ENCODE measurements at regions not wholly inside any gene's neighbourhood (a gene's known extent, or its start where the extent isn't known, plus 50 kb on each side); places are given as distances from the start of the nearest gene placed in this dataset.
"Not testable (repeated sequence)": the region's sequence is repeated elsewhere in the genome, so short reads cannot be mapped to it uniquely, and the experiment has no call there.

- no peak overlapping the region for H3K9ac ChIP-seq (ENCODE audit: low read length in 5 of 5)
- no peaks in the 10 kb centered on the region for H3K27me3 ChIP-seq (ENCODE audit: control insufficient read depth in 5 of 5, insufficient read depth in 4 of 5, low read length in 5 of 5)
- no peak overlapping the region for H3K27ac ChIP-seq (ENCODE audit: low read depth, low read length)
- peaks cover 0 to 4% (median 0%) of the 10 kb centered on the region in 5 donors for H3K9me3 ChIP-seq (ENCODE audit: control insufficient read depth in 5 of 5, low read length in 5 of 5)
- no peak overlapping the region for H3K4me3 ChIP-seq (ENCODE audit: low read depth in 1 of 5, low read length in 5 of 5)
- no peaks in the 10 kb centered on the region for H3K4me1 ChIP-seq (ENCODE audit: control insufficient read depth in 5 of 5, insufficient read depth in 5 of 5, low read length in 5 of 5)
- no peaks in the 10 kb centered on the region for H3K36me3 ChIP-seq (ENCODE audit: control insufficient read depth in 5 of 5, insufficient read depth in 5 of 5, low read length in 5 of 5)
Measured at GRCh38 chr11:92168936-92169335, 55.7 kb upstream of the FAT3 start.

DNA sequence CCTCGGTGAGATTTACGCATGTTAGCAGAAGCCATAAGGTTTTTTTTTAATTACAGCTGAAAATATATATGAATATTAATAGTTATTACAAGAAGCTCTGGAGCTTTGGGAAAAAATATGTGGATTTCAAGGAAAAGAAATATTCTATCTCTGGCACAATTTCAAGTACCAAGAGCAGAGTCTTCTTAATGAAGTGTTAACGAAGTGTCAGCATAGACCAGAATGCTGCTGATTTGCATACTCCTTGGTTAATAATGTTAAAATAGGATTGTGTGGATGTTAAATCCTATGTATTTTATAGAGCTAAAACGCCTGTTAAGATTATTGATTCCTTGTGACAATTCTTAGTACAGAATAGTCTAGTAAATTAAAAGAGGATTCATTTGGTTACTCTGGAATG is 57.0 kb upstream of the FAT3 start:
- Histone ChIP-seq H3K9ac (ENCODE audit: low read length in 5 of 5) (no peak overlapping the region), H3K36me3 (ENCODE audit: control insufficient read depth in 5 of 5, insufficient read depth in 5 of 5, low read length in 5 of 5) (no peaks in the 10 kb centered on the region), H3K27me3 (ENCODE audit: control insufficient read depth in 5 of 5, insufficient read depth in 4 of 5, low read length in 5 of 5) (no peaks in the 10 kb centered on the region), H3K4me1 (ENCODE audit: control insufficient read depth in 5 of 5, insufficient read depth in 5 of 5, low read length in 5 of 5) (no peaks in the 10 kb centered on the region), H3K9me3 (ENCODE audit: control insufficient read depth in 5 of 5, low read length in 5 of 5) (peaks cover 0 to 4% (median 0%) of the 10 kb centered on the region in 5 donors), H3K27ac (ENCODE audit: low read depth, low read length) (no peak overlapping the region), H3K4me3 (ENCODE audit: low read depth in 1 of 5, low read length in 5 of 5) (no peak overlapping the region)

DNA sequence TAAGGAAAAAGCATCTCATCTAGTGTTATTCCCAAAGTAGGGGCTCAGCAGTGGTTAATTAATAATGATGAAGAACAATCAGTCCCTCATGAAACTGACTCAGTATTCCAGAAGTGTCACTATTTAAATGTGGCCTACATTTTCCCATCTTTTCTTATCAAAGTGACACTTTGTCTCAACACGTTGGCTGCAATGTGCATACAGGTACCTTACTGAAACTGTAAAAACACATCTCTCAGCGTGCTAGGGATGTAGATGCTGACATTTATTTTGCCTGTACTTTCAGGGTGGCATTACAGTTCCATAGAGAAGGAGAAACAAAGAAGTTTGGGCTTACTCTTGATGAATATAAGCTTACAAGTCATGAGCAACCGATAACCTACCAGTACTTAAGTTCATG is 58.3 kb upstream of the FAT3 start:
- H3K9me3 ChIP-seq (ENCODE audit: control insufficient read depth in 5 of 5, low read length in 5 of 5): peaks cover 0 to 4% (median 0%) of the 10 kb centered on the region in 5 donors
- H3K9ac ChIP-seq (ENCODE audit: low read length in 5 of 5): no peak overlapping the region
- no peaks in the 10 kb centered on the region for H3K4me1 ChIP-seq (ENCODE audit: control insufficient read depth in 5 of 5, insufficient read depth in 5 of 5, low read length in 5 of 5)
- H3K27ac ChIP-seq (ENCODE audit: low read depth, low read length): no peak overlapping the region
- no peaks in the 10 kb centered on the region for H3K36me3 ChIP-seq (ENCODE audit: control insufficient read depth in 5 of 5, insufficient read depth in 5 of 5, low read length in 5 of 5)
- H3K4me3 ChIP-seq (ENCODE audit: low read depth in 1 of 5, low read length in 5 of 5): no peak overlapping the region
- H3K27me3 ChIP-seq (ENCODE audit: control insufficient read depth in 5 of 5, insufficient read depth in 4 of 5, low read length in 5 of 5): no peaks in the 10 kb centered on the region

GRCh38 chr11:92163879-92164278 is 60.7 kb upstream of the FAT3 start:
- H3K9me3 ChIP-seq (ENCODE audit: control insufficient read depth in 5 of 5, low read length in 5 of 5): peaks cover 0 to under 1% (median 0%) of the 10 kb centered on the region in 5 donors
- no peak overlapping the region for H3K4me3 ChIP-seq (ENCODE audit: low read depth in 1 of 5, low read length in 5 of 5)
- no peaks in the 10 kb centered on the region for H3K4me1 ChIP-seq (ENCODE audit: control insufficient read depth in 5 of 5, insufficient read depth in 5 of 5, low read length in 5 of 5)
- no peaks in the 10 kb centered on the region for H3K27me3 ChIP-seq (ENCODE audit: control insufficient read depth in 5 of 5, insufficient read depth in 4 of 5, low read length in 5 of 5)
- no peaks in the 10 kb centered on the region for H3K36me3 ChIP-seq (ENCODE audit: control insufficient read depth in 5 of 5, insufficient read depth in 5 of 5, low read length in 5 of 5)
- no peak overlapping the region for H3K27ac ChIP-seq (ENCODE audit: low read depth, low read length)
- no peak overlapping the region for H3K9ac ChIP-seq (ENCODE audit: low read length in 5 of 5)

GRCh38 chr11:92162776-92163175 is 61.8 kb upstream of the FAT3 start:
- H3K9ac ChIP-seq (ENCODE audit: low read length in 5 of 5): no peak overlapping the region
- no peak overlapping the region for H3K4me3 ChIP-seq (ENCODE audit: low read depth in 1 of 5, low read length in 5 of 5)
- no peaks in the 10 kb centered on the region for H3K27me3 ChIP-seq (ENCODE audit: control insufficient read depth in 5 of 5, insufficient read depth in 4 of 5, low read length in 5 of 5)
- no peaks in the 10 kb centered on the region for H3K4me1 ChIP-seq (ENCODE audit: control insufficient read depth in 5 of 5, insufficient read depth in 5 of 5, low read length in 5 of 5)
- H3K27ac ChIP-seq (ENCODE audit: low read depth, low read length): no peak overlapping the region
- no peaks in the 10 kb centered on the region for H3K9me3 ChIP-seq (ENCODE audit: control insufficient read depth in 5 of 5, low read length in 5 of 5)
- H3K36me3 ChIP-seq (ENCODE audit: control insufficient read depth in 5 of 5, insufficient read depth in 5 of 5, low read length in 5 of 5): no peaks in the 10 kb centered on the region

- Histone ChIP-seq H3K4me1 (ENCODE audit: control insufficient read depth in 5 of 5, insufficient read depth in 5 of 5, low read length in 5 of 5) (no peaks in the 10 kb centered on the region), H3K27ac (ENCODE audit: low read depth, low read length) (no peak overlapping the region), H3K9ac (ENCODE audit: low read length in 5 of 5) (no peak overlapping the region), H3K36me3 (ENCODE audit: control insufficient read depth in 5 of 5, insufficient read depth in 5 of 5, low read length in 5 of 5) (no peaks in the 10 kb centered on the region), H3K4me3 (ENCODE audit: low read depth in 1 of 5, low read length in 5 of 5) (no peak overlapping the region), H3K27me3 (ENCODE audit: control insufficient read depth in 5 of 5, insufficient read depth in 4 of 5, low read length in 5 of 5) (no peaks in the 10 kb centered on the region), H3K9me3 (ENCODE audit: control insufficient read depth in 5 of 5, low read length in 5 of 5) (no peaks in the 10 kb centered on the region)
Measured at GRCh38 chr11:92159931-92160330, 64.7 kb upstream of the FAT3 start.

- H3K9me3 ChIP-seq (ENCODE audit: control insufficient read depth in 5 of 5, low read length in 5 of 5); H3K27me3 ChIP-seq (ENCODE audit: control insufficient read depth in 5 of 5, insufficient read depth in 4 of 5, low read length in 5 of 5); H3K27ac ChIP-seq (ENCODE audit: low read depth, low read length); H3K4me1 ChIP-seq (ENCODE audit: control insufficient read depth in 5 of 5, insufficient read depth in 5 of 5, low read length in 5 of 5); H3K4me3 ChIP-seq (ENCODE audit: low read depth in 1 of 5, low read length in 5 of 5); H3K9ac ChIP-seq (ENCODE audit: low read length in 5 of 5); H3K36me3 ChIP-seq (ENCODE audit: control insufficient read depth in 5 of 5, insufficient read depth in 5 of 5, low read length in 5 of 5): not testable (repeated sequence)
Measured at GRCh38 chr11:92157390-92157789, 67.2 kb upstream of the FAT3 start.

GRCh38 chr11:92154611-92155010 is 70.0 kb upstream of the FAT3 start:
- H3K9me3 ChIP-seq (ENCODE audit: control insufficient read depth in 5 of 5, low read length in 5 of 5): no peaks in the 10 kb centered on the region
- no peak overlapping the region for H3K4me3 ChIP-seq (ENCODE audit: low read depth in 1 of 5, low read length in 5 of 5)
- peaks cover 0 to 3% (median 0%) of the 10 kb centered on the region in 5 donors for H3K27me3 ChIP-seq (ENCODE audit: control insufficient read depth in 5 of 5, insufficient read depth in 4 of 5, low read length in 5 of 5)
- no peaks in the 10 kb centered on the region for H3K4me1 ChIP-seq (ENCODE audit: control insufficient read depth in 5 of 5, insufficient read depth in 5 of 5, low read length in 5 of 5)
- no peaks in the 10 kb centered on the region for H3K36me3 ChIP-seq (ENCODE audit: control insufficient read depth in 5 of 5, insufficient read depth in 5 of 5, low read length in 5 of 5)
- H3K9ac ChIP-seq (ENCODE audit: low read length in 5 of 5): no peak overlapping the region
- H3K27ac ChIP-seq (ENCODE audit: low read depth, low read length): no peak overlapping the region

DNA sequence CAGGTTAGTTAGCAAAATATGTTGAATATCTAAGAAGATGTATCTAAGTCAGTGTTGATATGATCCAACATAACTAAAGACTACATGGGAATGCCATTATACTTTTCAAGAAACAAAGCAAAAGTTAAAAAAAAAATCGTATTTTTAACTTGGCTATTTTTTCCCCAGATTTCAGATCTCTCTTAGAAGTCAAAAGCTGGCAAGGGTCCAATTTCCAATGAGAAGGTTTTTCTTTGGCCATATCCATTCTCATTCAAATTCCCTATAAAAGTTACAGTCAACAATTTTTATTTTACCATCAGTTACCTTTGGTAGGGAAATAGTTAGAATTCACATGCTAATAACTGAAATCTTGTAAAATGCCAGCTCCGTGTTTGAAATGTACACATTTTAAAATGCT is 70.5 kb upstream of the FAT3 start:
- no peaks in the 10 kb centered on the region for H3K36me3 ChIP-seq (ENCODE audit: control insufficient read depth in 5 of 5, insufficient read depth in 5 of 5, low read length in 5 of 5)
- H3K27ac ChIP-seq (ENCODE audit: low read depth, low read length): no peak overlapping the region
- H3K9ac ChIP-seq (ENCODE audit: low read length in 5 of 5): no peak overlapping the region
- H3K4me1 ChIP-seq (ENCODE audit: control insufficient read depth in 5 of 5, insufficient read depth in 5 of 5, low read length in 5 of 5): no peaks in the 10 kb centered on the region
- H3K4me3 ChIP-seq (ENCODE audit: low read depth in 1 of 5, low read length in 5 of 5): no peak overlapping the region
- no peaks in the 10 kb centered on the region for H3K9me3 ChIP-seq (ENCODE audit: control insufficient read depth in 5 of 5, low read length in 5 of 5)
- H3K27me3 ChIP-seq (ENCODE audit: control insufficient read depth in 5 of 5, insufficient read depth in 4 of 5, low read length in 5 of 5): peaks cover 0 to 3% (median 0%) of the 10 kb centered on the region in 5 donors

GRCh38 chr11:92153542-92153941 is 71.1 kb upstream of the FAT3 start:
- H3K9me3 ChIP-seq (ENCODE audit: control insufficient read depth in 5 of 5, low read length in 5 of 5): no peaks in the 10 kb centered on the region
- no peaks in the 10 kb centered on the region for H3K4me1 ChIP-seq (ENCODE audit: control insufficient read depth in 5 of 5, insufficient read depth in 5 of 5, low read length in 5 of 5)
- no peak overlapping the region for H3K4me3 ChIP-seq (ENCODE audit: low read depth in 1 of 5, low read length in 5 of 5)
- no peak overlapping the region for H3K9ac ChIP-seq (ENCODE audit: low read length in 5 of 5)
- peaks cover 0 to 3% (median 0%) of the 10 kb centered on the region in 5 donors for H3K27me3 ChIP-seq (ENCODE audit: control insufficient read depth in 5 of 5, insufficient read depth in 4 of 5, low read length in 5 of 5)
- no peaks in the 10 kb centered on the region for H3K36me3 ChIP-seq (ENCODE audit: control insufficient read depth in 5 of 5, insufficient read depth in 5 of 5, low read length in 5 of 5)
- H3K27ac ChIP-seq (ENCODE audit: low read depth, low read length): no peak overlapping the region

DNA sequence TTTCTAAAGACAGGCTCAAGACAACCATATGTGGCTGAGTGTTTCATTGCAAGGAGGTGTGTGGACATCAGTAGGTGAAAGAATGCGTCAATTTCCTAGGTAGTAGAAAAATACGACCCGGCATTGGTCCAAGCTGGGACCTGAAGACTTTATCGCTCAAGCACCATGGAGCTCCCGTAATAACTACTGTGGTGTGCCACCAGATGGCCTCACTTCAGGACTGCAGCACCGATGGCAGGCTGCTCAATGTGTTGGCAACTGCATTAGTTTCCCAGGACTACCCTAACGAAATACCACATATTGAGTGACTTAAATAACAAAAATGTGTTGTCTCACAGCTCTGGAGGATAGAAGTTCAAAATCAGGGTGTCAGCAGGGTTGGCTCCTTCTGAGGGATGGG is 72.4 kb upstream of the FAT3 start:
- Histone ChIP-seq H3K4me3 (ENCODE audit: low read depth in 1 of 5, low read length in 5 of 5) (no peak overlapping the region), H3K27me3 (ENCODE audit: control insufficient read depth in 5 of 5, insufficient read depth in 4 of 5, low read length in 5 of 5) (peaks cover 0 to 3% (median 0%) of the 10 kb centered on the region in 5 donors), H3K27ac (ENCODE audit: low read depth, low read length) (no peak overlapping the region), H3K36me3 (ENCODE audit: control insufficient read depth in 5 of 5, insufficient read depth in 5 of 5, low read length in 5 of 5) (no peaks in the 10 kb centered on the region), H3K4me1 (ENCODE audit: control insufficient read depth in 5 of 5, insufficient read depth in 5 of 5, low read length in 5 of 5) (no peaks in the 10 kb centered on the region), H3K9me3 (ENCODE audit: control insufficient read depth in 5 of 5, low read length in 5 of 5) (no peaks in the 10 kb centered on the region), H3K9ac (ENCODE audit: low read length in 5 of 5) (no peak overlapping the region)
